GM12875 (cell line): ENCODE measurements at regions not wholly inside any gene's neighbourhood (a gene's known extent, or its start where the extent isn't known, plus 50 kb on each side); places are given as distances from the start of the nearest gene placed in this dataset.

ENCODE experiments used
- H3K4me3 ChIP-seq: one replicate; pipeline ENCODE4 v1.5.1; 2011; ENCODE audit warnings: low read depth, low read length, control low read depth
- CTCF ChIP-seq: IDR thresholded peaks from 2 replicates; pipeline ENCODE4 v1.5.1; 2011; ENCODE audit warnings: low read depth, mild to moderate bottlenecking, control low read depth, inconsistent platforms, low read length, moderate library complexity, borderline replicate concordance; ENCODE audit not compliant: insufficient read depth

DNA sequence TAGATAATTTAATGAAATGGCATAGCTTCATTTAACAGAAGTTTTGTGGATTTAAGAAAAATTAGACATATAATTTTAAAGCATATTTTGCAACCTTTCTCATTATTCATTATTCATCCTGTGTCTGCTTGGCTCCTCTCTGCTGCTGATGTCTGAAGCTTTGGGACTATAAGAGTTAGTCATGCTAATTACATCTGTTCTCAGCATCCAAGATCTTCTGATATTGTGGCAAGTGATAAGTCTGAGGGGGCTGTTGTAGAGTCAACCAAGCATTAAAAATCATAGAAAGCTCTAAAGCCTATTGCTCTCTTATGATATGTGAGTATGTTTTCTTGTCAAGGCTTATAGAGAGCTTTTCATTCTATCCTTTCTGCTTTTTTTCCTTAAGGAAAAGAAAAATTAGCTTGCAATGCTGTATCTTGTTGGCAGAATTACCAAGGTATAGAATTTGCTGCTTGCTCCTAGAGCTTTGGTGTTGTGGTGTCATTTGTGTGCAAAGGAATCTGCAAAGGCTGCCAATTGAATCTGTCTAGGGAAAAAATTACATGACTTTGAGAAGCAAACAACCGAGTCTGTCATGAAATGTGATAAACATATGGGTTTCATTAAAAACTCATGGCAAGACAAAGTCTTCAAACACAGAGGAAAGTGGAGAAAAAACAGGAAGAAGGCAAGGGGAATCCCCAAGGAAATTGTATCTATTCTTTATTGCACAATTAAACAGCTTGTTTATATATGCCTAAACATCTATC is 156.1 kb upstream of the DAB2 start:
- no peak for TF ChIP-seq CTCF
- no peak overlapping the region for H3K4me3 ChIP-seq

DNA sequence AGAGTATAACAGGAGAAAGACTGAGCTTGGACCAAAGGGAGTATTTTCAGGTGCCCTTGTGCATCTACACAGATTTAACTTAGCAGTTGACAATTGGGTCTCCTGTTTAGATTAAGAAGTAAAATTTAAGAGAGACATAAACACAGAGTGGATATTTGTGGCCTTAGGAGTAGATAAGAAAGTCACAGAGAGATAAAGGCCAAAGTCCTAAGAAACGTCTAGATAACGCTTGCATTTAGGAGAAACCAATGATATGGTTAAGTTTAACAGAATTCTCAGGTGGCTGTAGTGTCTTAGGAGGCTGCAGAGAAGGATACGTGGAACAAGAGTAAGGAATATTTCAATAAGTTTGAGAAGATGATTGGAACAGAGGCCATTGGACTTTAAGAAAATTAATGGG is 155.0 kb upstream of the DAB2 start:
- H3K4me3 ChIP-seq = no peak overlapping the region
- TF ChIP-seq CTCF = no peak

GRCh38 chr5:39578887-39579497 is 154.2 kb upstream of the DAB2 start:
- H3K4me3 ChIP-seq = no peak overlapping the region
- TF ChIP-seq CTCF = 0 out of 2 replicates have a peak, but pooled peaks have one; percentile 3

GRCh38 chr5:39577529-39577928 is 152.7 kb upstream of the DAB2 start:
- TF ChIP-seq CTCF = no peak
- no peak overlapping the region for H3K4me3 ChIP-seq

GRCh38 chr5:39570403-39571027 is 145.7 kb upstream of the DAB2 start:
- no peak overlapping the region for H3K4me3 ChIP-seq
- TF ChIP-seq CTCF = peak; percentile 35; the same call in 1 of the 2 replicates

- no peak overlapping the region for H3K4me3 ChIP-seq
- no peak for TF ChIP-seq CTCF
Measured at GRCh38 chr5:39569857-39570256, 145.1 kb upstream of the DAB2 start.
